Umbilical cord (tissue), 1 donor: ENCODE measurements at regions not wholly inside any gene's neighbourhood (a gene's known extent, or its start where the extent isn't known, plus 50 kb on each side); places are given as distances from the start of the nearest gene placed in this dataset.
"Not testable (repeated sequence)": the region's sequence is repeated elsewhere in the genome, so short reads cannot be mapped to it uniquely, and the experiment has no call there.

ENCODE experiments used
- DNase-seq: peaks from one replicate; pipeline ENCODE4 v3.0.0-alpha.2; 2015; ENCODE audit warnings: low spot score

DNA sequence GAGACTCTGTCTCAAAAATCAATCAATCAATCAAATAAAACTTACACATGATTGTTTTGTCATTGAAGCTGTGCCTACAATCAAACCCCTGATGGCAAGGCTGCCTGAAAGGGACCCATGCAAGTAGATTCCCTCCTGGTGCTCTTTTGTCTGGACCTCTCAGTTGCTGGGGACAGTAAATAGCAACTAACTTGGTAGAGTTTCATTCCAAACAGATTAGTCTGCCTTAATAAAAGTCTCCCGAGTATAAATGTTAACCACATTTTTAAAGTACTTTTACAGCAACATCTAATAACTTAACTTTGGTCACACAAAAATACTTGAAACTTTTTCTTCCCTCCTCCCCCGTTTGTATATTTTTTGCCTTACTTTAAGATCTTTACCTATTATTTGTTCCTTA lies 105.5 kb downstream of the FEM1C start:
- no peak for DNase-seq

DNA sequence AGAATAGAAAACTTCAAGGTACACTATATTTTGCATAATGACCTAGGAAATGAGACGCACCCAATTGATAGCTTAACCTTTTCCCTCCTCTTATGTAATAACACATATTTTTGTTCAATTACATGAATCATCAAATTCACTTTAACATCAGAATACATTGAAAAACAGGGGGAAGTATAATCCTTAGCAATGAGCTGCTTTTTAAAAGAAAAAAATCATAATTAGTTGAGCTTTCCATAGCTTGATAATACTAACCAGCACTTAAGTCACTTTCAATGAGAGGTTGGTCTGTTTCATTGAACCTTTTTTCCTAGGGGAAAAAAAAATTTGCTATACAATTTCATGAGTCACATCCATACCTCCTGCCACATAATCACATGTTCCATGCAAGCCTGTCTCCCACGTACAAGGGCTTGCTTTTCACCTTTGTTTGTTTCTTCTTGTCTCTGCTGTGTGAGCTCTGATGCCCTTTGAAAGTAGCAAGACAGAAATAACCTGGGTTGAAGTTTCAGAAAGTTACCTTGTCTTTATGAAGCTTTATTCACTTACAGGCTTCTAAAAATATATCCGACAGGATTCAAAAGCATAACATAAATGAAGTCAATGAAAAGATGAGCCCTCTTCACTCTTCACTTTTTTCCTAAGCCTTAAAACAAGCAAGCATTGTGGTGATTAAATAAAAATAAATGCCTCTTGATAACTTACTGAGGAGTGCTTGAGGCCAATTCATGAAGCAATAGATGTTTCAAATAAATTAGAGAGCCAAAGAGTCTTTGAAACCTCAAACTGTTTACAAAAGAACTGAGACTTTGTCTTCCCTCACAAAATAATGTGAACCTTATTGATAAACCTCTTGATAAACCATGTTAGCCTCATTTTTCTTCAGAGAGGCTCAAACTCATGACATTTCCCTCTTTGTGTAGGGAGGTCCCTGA lies 108.5 kb downstream of the FEM1C start:
- DNase-seq: no peak

DNA sequence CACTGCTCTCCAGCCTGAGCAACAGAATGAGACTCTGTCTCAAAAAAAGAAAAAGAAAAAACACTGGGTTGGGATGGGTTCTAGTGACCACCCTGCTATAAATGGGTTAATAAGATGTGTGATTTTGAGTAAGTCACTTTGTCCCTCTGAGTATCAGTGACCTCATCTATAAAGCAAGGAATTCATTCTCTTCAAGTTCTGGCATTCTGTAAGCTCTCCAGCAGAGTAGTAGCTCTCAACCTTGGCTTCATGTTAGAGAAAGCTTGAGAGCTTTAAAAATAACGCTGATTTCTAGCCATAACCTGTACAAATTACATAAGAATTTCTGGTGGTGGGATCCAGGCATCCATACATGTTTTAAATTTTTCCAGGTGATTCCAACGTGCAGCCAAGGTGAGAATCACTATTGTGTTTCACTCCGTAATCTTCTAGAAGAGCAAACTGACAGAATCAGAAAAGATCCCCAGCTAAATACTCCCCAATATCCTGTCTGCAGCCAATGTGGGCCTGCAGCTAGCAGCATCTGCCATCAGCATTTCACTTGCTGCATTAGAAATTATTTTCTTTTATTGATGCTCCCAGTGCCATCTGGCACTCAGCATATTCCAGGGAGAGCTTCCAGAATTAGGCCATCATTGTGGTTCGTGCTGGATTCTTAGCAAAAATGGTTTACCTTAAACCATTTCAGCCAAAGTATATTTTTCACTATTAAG lies 109.4 kb downstream of the FEM1C start:
- no peak for DNase-seq

DNA sequence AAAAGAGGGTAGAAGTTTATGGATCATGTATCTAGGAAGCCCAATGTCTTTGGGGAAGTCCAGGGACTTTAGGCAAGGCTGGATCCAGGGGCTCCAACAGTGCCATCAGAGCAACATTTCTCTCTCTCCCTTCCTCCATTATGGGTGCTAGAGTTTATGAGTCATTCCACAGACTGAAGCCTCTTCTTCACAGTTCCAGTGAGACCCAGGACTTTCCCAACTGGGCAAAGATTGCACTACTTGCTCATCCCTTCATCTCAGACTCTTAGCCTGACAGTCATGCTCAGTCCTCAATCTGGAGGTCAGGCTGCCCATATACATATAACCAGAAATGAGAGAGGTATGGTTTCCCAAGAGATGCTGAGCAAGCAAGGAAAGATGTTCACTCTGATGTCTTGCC lies 110.7 kb downstream of the FEM1C start:
- no peak for DNase-seq

DNA sequence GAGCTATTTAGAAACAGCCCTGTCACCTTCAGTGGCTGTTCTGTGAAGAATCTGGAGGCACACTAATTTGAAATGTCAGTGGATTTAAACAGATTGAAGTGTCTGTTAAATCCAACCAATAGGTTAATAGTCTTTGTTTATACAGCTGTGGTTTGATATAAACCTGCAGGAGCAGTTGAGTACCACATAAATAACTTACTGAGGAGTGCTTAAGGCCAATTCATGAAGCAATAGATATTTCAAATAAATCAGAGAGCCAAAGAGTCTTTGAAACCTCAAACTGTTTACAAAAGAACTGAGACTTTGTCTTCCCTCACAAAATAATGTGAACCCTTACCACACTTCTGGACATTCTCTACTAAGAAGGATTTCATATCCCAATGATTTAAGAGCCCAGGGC lies 111.9 kb downstream of the FEM1C start:
- no peak for DNase-seq

DNA sequence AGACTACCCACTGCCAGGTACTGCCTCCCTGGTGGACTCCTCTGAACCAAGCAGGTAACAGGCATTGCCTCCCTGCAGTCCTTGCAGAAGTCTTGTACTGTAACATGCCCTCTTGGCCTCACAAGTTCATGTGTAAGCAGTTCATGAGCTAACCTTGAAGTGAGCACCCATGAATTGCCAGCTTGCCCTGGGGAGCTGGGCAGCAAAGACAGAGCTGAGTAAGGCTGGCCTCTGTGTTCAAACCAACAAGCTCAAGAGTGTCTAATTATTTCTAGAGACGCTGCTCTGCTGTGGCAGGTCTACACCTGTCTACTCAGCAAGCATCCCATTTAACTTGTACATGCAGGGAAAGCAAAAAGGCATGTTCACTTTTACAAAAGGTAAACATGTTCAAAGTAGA lies 113.5 kb downstream of the FEM1C start:
- no peak for DNase-seq

DNA sequence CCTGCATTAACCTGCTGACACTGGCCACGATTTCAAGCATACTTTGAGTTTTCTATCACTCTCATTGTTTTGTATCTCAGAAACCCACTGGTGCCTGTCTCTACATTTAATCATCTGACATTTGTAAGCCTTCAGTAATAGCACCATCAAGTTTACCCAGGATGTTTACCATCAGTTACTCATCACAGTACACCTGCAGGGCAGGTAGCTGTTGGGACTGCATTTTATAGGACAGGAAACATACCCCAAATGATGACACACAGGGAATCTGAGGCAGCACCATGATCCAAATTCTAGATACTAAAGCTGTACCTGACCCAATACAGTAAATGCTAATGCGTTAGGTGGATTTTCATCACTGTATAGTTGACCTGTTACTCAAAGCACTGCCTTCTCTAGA lies 114.2 kb downstream of the FEM1C start:
- no peak for DNase-seq

DNA sequence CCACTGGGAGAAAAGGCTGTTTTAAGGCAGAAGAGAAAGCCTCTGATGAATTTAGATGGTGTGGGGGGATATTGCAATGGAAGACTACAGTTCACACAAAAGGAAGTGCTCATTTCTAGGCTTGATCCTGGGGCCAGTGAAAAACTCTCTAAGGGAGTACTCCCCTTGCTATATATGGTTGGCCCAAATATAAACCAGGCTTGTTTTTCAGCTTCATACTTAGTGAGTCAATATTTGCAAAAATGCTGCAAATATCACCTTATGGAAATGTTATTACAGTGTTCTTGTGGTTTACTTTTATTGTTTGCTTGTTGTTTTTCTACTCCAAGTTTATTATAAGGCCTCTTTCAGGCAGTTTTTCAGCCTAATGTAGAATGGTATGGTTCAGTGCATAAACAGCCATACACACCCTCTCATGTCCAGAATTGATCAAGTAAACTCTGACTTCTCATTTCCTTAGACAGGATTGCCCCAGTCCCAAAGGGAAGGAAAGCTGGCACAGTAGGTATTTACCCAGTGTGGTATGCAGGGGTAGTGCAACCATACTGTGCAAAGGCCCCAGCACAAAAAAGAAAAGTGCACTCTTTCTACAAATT lies 115.1 kb downstream of the FEM1C start:
- no peak for DNase-seq

DNA sequence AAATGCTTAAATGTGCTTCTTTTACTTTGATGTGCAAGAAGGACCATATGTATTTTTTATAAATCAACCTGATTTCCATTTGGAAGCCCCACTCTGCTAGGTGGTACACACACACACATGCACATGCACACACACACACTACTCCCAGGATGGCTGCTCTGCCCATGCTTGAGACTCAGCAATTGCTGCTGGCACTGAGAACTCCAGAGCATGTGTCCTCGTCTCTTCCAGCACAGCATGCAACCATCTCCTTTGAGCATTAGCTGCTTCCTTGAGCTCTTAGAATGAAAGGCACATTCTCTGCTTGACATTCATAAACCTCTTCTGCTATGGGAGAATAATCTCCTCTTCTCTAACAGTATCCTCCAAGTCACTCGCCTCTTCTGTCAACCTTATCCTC lies 115.9 kb downstream of the FEM1C start:
- DNase-seq: no peak

DNA sequence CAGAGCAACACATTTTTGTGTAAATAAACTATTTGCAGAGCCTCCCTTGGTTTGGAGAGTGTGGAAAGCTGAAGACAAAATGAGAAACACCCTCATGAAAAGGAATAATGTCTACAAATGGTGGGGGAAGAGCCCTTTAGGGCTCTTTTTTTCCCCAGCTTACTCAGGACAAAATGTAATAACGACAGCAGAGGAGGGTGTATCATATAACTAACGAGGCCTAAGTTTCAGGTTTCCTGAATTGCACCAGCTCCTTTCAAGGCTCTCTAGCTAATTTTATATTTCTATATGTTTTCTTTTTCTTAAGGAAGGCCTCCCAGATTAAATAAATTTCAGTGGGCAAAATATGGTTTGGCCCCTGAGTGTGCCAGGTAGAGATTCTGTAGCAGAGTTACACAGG lies 116.3 kb downstream of the FEM1C start:
- no peak for DNase-seq

DNA sequence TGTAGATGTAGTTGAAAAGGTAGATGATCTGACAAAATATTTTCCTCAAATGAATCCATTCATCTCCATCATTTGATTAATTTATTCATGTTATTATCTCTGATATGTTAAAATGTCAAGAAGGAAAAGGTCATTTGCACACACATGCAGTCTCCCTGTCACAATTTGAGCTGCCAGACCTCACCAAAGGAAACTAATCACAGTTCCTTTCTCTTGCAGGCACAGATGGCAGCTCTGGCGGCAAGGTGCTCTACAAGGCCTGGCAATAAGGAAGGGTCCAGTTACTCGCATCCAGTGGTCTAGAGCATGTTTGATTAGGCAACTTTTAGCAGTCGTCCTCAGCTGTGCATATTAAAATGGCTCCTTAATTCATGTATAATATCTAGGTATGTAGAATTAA lies 120.1 kb downstream of the FEM1C start:
- DNase-seq: no peak

DNA sequence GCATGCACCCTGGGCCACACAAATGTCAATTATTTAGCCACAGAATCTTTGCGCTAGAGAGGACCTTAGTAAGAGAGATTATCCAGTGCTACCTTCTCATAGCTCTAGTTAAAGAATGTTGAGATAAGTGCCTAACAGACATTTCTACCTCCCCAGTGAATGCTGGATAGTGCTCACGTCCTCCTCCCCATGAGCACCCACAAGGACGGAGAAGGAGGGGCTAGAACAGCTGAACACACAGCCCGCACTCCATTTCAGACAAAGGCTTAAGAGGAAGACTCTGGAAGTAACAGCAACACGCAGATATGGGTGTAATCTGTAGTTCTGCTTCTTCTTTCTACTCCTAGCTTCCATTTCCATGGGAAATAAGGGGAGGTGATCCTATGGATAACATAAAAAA lies 120.5 kb downstream of the FEM1C start:
- no peak for DNase-seq

DNA sequence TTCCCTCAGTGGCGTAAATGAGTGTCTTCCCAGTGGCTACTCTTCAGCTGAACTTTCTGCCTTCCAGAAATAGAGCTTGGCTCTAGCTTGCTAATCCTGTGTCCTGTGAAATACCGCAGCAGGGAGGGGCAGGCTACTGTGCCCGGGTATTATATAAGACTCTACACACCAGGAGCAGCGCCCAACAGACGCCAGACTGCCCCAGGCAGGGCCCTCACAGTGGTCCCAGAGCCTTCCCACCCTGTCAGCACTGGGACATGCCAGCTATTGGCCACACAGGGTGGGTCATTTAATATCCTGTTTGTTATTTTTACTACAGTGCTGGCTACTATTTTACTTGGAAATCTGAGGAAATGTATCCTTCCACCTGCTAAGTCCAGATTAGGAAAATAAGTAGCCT lies 121.0 kb downstream of the FEM1C start:
- peak; percentile 24 for DNase-seq

DNA sequence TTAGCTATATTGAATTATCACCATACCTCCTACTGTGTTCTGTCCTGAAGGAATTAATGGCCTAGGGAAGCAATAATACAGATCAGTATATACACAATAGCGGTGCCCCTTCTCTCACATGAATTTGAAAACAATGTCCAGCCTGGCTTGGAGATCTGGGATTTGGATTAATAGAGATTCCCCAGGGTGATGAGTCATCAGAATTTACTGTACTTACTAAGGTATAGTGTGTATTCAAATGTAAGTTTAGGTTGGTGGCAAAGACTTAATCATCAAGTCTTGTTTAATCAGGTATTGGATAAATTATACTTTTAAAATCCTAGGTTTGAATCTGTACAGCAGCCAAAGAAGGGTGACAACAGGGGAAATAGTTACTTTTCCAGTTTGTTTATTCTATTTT lies 121.5 kb downstream of the FEM1C start:
- no peak for DNase-seq

DNA sequence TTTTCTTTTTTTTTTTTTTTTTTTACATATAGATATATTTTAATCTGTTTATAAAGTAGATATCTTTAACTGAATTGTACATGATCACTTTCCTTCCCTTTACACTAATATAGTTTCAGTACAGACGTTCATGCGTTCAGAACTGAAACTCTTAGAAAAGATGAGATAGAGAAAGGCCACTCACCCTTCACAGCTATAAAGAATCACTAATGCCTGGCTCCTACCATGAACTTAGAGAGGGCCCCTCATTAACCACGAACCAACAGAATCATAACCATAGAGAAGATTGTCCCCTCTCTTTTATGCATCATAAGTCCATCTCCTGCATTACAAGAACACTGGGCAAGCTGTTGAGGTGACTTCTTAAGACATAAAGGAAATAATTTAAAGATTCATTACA lies 123.8 kb downstream of the FEM1C start:
- DNase-seq: not testable (repeated sequence)

DNA sequence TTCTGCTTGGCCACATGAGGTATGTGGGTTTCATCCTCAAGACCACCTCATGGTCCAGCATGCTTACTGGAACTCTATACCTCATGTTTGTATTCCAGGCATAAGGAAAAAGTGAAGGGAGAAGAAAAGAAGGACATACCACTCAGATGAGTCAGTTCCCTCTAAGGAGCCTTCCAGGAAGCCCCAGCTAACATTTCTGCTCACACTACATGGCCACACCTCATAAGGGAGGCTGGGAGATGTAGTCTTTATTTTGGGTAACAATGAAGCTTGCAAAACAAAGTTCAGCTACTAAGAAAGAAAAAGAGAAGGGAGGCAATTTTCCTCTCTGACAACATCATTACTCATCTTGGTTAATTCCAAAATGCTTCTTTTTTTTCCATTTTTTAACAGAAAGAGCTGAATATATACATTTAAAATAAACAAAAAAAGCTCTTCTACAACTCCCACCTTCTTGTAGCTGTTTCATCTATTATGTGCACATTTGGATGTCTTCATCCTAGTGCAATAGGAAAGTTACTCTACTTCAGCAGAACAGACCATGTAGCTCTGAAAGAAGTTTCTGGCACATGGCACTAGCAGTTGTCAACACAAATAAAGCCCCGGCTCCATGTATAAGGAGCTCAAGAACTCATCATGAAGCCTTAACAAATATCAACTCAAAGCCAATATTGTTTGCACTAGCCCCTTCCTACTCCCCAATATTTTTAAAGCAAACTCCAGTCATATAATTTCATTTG lies 123.6 kb upstream of the CCDC112 start:
- DNase-seq: peak; percentile 68

DNA sequence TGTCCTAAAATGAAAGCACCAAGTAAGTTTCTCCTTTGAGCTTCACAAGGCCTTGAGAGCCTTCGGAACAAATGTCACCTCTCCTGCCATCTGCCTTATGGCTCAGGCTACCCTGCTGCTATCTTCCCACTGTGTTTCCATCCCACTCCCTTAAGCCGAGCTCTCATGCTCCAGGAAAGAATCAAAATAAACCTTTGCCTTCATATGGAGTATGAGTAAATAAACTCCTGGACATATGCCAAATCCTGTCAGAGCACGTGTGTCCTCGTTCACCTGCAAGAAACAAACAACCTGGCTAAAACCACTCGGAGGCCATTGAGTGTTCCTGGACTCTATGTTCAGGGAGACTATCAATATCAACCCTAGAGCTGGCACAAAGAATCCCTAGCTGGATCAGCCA lies 122.3 kb upstream of the CCDC112 start:
- no peak for DNase-seq

DNA sequence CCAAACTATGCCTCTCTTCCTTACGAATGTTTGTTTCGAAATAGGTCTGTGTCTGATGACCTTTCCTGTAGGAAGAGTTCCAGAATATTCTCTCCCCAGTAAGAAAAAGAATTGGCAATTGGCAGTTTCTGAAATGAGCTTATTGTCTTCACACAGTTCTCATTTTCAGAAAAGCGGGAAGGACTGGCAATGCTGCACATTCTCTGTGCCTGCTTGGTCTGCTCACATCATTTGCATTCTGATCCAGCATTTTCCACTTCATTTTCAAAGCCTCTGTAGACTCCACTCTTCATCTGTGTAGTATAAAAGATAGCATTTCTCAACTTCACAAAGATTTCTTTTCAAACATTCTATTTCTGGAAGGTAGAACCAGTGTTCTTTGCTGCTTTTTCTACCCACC lies 120.6 kb upstream of the CCDC112 start:
- DNase-seq: no peak

DNA sequence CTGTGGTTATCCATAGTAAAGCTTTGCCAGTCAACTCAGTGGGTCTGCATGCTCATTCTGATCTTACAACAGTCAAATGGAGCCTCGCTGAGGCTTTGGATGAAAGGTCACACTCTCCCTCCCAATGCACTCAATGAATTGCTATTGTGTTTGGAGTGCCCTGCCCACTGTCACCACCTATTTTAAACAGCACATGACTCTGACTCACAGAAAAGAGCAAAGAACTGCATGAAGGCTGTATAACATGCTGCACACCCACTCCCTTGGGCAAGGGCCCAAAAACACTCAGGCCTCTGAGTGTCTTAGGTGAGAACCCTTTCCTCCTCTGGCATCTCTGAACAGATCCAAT lies 118.7 kb upstream of the CCDC112 start:
- no peak for DNase-seq

DNA sequence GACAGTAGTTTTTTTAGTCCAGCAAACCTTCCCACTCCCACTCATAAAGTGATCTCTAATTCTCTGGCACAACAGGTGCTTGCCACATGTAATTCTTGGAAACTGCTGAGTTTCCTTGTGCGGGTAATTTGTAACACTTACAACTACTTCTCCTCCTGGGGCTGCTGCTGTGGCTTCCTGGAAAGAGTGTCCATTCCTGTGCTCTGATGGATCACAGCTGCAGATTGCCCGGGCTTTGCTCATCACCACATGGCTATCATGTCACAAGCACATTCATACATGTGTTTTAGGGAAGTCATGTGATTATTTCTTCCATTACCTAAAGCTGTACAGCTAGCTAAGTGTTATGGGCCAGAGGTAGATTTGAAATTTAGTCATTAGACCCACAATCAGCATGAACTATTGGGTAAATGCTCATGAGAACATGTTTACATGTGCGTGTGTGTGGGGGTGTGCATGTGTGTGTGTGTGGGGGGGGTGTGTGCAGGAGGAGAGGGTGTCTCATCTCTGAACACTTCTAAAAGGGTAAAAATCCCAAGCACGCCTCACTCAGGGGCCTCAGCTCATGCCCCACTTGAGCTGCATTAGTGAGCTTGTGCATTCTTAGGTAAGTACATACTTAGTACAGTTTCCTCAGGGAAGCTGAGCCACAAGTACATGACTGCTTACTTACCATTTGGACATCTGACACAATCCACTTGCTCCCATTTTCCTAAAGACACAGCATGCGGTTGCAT lies 118.1 kb upstream of the CCDC112 start:
- DNase-seq: peak; percentile 59

DNA sequence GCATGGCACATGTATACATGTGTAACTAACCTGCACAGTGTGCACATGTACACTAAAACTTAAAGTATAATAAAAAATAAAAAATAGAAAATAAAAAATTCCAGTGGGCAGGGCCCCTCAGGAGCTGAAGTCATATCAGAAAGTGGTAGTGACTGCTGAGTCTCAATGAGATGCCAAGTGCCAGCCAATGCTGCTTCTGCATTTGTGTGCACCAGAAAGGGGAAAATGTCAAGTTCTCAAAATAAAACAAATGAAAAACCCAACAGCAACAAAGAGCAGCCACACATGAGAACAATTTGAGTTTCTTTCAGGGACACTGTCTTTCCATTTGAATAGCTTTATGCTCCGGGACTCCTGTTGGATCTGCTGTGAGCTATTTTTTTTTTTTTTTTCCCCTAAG lies 117.2 kb upstream of the CCDC112 start:
- DNase-seq: no peak
